OCI-LY3 (cell line): ENCODE measurements at regions not wholly inside any gene's neighbourhood (a gene's known extent, or its start where the extent isn't known, plus 50 kb on each side); places are given as distances from the start of the nearest gene placed in this dataset.
A peak's percentile ranks its signal among the peaks of the same experiment; 100 is the strongest.

ENCODE experiments used
- H2AFZ ChIP-seq: fragments of 200-600, 300-600 bp; shearing (Covaris generic); 2 replicates; pipeline ENCODE4 v1.6.0; 2014; ENCODE audit warnings: antibody characterized with exemption, low read depth, low read length
- H3K27ac ChIP-seq: fragments of 200-600, 300-600 bp; sonication (generic); 2 replicates; pipeline ENCODE4 v1.5.1; 2014; ENCODE audit warnings: mild to moderate bottlenecking, low read length, moderate library complexity, mixed read lengths
- H3K27me3 ChIP-seq: fragments of 200-600, 300-600 bp; sonication (generic); 2 replicates; pipeline ENCODE4 v1.6.1; 2014; ENCODE audit warnings: low read depth, low read length, mixed read lengths
- H3K36me3 ChIP-seq: fragments of 200-600, 300-600 bp; sonication (generic); replicated peaks from 2 replicates; pipeline ENCODE3; 2014; ENCODE audit warnings: low read depth, low read length, mixed read lengths
- H3K4me1 ChIP-seq: fragments of 300-600, 200-600 bp; sonication (generic); 2 replicates; pipeline ENCODE4 v1.6.1; 2014; ENCODE audit warnings: low read length, mixed read lengths
- H3K4me2 ChIP-seq: fragments of 200-600, 300-600 bp; sonication (generic); 2 replicates; pipeline ENCODE4 v1.6.1; 2014; ENCODE audit warnings: low read length, mixed read lengths
- H3K4me3 ChIP-seq: fragments of 300-600, 200-600 bp; sonication (generic); 2 replicates; pipeline ENCODE4 v1.5.1; 2014; ENCODE audit warnings: antibody characterized with exemption, mild to moderate bottlenecking, low read length, moderate library complexity
- H3K79me2 ChIP-seq: fragments of 300-600, 200-600 bp; shearing (Covaris generic); 2 replicates; pipeline ENCODE4 v1.6.1; 2014; ENCODE audit warnings: mild to moderate bottlenecking, low read length, mixed read lengths
- H3K9ac ChIP-seq: fragments of 300-600, 200-600 bp; shearing (Covaris generic); 2 replicates; pipeline ENCODE4 v1.6.0; 2014; ENCODE audit warnings: mild to moderate bottlenecking, low read length, moderate library complexity
- H3K9me3 ChIP-seq: fragments of 200-600, 300-600 bp; shearing (Covaris generic); 2 replicates; pipeline ENCODE4 v1.6.1; 2014; ENCODE audit warnings: low read length, mixed read lengths; ENCODE audit not compliant: insufficient read depth
- H4K20me1 ChIP-seq: fragments of 200-600, 300-600 bp; sonication (generic); 2 replicates; pipeline ENCODE4 v1.6.1; 2016; ENCODE audit warnings: low read length, mixed read lengths; ENCODE audit not compliant: insufficient read depth
- EZH2phosphoT487 ChIP-seq: fragments of 200-600 bp; shearing (Covaris generic); IDR thresholded peaks from 2 replicates; pipeline ENCODE4 v1.6.1; 2018; ENCODE audit warnings: antibody characterized with exemption, mixed run types, low read depth
- TF ChIP-seq, protein P1 (sequence below): fragments of 200-600, 300-600 bp; sonication (generic); IDR thresholded peaks from 2 replicates; pipeline ENCODE4 v1.5.1; 2014; ENCODE audit warnings: antibody characterized with exemption, low read length, low read depth

DNA sequence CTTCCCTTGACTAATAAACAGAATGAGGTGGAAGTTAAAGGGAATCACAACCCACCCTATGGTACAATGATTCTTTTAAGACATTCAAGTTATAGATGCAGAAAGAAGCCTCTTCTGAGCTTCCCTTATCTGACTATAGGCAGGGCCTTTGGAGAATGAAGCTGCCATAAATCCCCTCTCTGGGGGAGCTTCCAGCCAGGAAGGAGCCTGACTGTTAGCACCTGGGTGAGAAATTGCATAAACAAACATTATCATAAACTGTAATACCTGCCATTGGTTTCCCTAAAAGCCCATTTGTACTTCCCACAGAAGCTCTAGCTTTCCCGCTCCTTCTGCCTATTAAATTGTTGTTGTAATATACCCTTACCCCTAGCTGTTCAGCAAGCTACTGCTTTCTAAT lies 81.3 kb upstream of the RESF1 start:
- H3K79me2 ChIP-seq: no peaks in the 10 kb centered on the region
- H3K9me3 ChIP-seq: 0 out of 2 replicates have a peak, but pooled peaks cover 3% of the 10 kb centered on the region
- H3K9ac ChIP-seq: no peak overlapping the region
- H2AFZ ChIP-seq: no peak overlapping the region
- H4K20me1 ChIP-seq: no peaks in the 10 kb centered on the region
- no peaks in the 10 kb centered on the region for H3K27me3 ChIP-seq
- H3K27ac ChIP-seq: no peak overlapping the region
- no peaks in the 10 kb centered on the region for H3K36me3 ChIP-seq
- no peak overlapping the region for H3K4me2 ChIP-seq
- H3K4me1 ChIP-seq: peaks cover 11% of the 10 kb centered on the region
- TF ChIP-seq EZH2phosphoT487: no peak
- TF ChIP-seq, protein P1, sequence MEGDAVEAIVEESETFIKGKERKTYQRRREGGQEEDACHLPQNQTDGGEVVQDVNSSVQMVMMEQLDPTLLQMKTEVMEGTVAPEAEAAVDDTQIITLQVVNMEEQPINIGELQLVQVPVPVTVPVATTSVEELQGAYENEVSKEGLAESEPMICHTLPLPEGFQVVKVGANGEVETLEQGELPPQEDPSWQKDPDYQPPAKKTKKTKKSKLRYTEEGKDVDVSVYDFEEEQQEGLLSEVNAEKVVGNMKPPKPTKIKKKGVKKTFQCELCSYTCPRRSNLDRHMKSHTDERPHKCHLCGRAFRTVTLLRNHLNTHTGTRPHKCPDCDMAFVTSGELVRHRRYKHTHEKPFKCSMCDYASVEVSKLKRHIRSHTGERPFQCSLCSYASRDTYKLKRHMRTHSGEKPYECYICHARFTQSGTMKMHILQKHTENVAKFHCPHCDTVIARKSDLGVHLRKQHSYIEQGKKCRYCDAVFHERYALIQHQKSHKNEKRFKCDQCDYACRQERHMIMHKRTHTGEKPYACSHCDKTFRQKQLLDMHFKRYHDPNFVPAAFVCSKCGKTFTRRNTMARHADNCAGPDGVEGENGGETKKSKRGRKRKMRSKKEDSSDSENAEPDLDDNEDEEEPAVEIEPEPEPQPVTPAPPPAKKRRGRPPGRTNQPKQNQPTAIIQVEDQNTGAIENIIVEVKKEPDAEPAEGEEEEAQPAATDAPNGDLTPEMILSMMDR: no peak
- H3K4me3 ChIP-seq: no peak overlapping the region

DNA sequence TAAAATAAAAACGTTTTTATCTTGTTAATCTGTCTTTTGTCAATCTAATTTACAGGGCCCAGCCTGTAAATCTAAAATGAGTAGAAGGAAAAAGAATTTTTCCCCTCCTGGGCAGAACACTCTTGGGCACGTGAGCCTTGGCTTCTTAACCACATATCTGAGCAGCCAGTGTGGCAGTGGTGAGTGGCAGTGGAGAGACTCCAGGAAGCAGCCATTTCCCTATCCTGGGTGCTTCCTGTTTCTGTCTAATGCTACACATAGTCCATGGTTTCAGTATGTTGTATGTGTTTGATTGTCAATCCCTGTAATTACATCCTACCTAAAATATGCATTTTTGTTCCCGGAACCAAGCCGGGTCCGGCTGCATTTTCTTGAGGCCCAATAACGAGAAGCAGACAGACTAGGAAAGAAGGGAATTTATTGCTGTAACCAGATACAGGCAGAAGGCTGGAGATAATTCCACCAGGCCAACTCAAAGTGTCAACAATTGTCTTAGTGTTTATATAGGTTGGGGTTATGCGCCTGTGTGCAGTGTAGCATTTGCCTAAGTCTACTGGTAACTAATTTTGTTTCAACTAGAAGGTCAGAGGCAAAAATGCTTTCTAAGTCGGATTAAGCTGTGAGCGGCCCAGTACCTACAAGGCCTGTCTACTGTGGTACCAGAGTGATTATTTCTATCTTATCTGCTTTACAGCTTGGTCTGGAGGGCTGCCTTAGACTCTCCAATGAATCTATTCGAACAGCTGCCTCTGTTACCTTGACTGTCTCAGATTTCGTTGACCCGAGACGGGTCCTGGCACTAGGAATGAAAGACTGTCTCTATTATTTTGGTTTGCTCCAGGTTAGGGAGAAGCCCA lies 82.4 kb upstream of the RESF1 start:
- H4K20me1 ChIP-seq: no peaks in the 10 kb centered on the region
- no peak overlapping the region for H3K4me2 ChIP-seq
- TF ChIP-seq EZH2phosphoT487: no peak
- TF ChIP-seq, protein P1: no peak
- no peaks in the 10 kb centered on the region for H3K36me3 ChIP-seq
- no peak overlapping the region for H3K27ac ChIP-seq
- no peak overlapping the region for H2AFZ ChIP-seq
- H3K4me3 ChIP-seq: no peak overlapping the region
- no peaks in the 10 kb centered on the region for H3K27me3 ChIP-seq
- H3K4me1 ChIP-seq: peaks cover 11% of the 10 kb centered on the region
- H3K79me2 ChIP-seq: no peaks in the 10 kb centered on the region
- 0 out of 2 replicates have a peak, but pooled peaks cover 3% of the 10 kb centered on the region for H3K9me3 ChIP-seq
- H3K9ac ChIP-seq: no peak overlapping the region

- no peak overlapping the region for H3K9ac ChIP-seq
Observed at GRCh38 chr12:31875609-31875964, 83.6 kb upstream of the RESF1 start.

DNA sequence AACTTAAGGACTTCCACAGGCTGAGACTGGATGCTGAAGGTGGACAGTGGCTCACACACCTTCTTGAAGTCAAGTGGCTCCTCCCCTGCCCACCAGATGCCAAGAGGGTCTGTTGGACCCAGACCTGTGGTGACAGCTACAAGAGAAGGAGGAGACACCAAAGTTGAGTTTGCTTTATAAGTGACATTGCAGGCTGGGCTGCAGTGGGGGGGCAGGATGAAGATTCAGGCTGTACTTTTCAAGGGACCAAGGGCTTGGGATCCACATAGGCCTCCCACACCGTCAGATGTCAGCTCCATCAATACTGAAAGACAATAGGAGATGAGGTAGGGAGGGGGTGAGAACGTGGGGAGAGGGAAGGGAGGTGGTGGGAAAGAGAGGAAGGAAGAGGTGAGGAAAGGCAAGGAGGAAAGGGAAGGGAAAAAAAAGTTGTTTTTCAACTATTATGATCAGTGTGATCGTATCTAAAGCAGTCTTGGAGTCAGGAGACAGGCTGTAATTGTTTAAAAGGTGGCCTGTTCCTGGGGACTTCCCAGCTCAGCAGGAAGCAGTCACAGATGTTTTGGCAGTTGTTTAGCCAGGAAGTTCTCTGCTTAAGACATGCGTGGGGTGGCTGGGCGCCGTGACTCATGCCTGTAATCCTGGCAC lies 84.1 kb upstream of the RESF1 start:
- TF ChIP-seq, protein P1: no peak
- TF ChIP-seq EZH2phosphoT487: no peak
- Histone ChIP-seq H3K27me3 (no peaks in the 10 kb centered on the region), H3K4me1 (peaks cover 11% of the 10 kb centered on the region), H3K27ac (peak overlapping the region; percentile 21; the same call in 1 of the 2 replicates), H2AFZ (peak overlapping the region; percentile 91), H3K9me3 (0 out of 2 replicates have a peak, but pooled peaks cover under 1% of the 10 kb centered on the region), H3K79me2 (no peaks in the 10 kb centered on the region), H3K4me3 (no peak overlapping the region), H3K36me3 (no peaks in the 10 kb centered on the region), H4K20me1 (no peaks in the 10 kb centered on the region), H3K4me2 (peak overlapping the region; percentile 34), H3K9ac (peak overlapping the region; percentile 21; the same call in 1 of the 2 replicates)

More at GRCh38 chr12:31875609-31875964, 83.6 kb upstream of the RESF1 start:
- Histone ChIP-seq H3K27ac (no peak overlapping the region), H3K27me3 (no peaks in the 10 kb centered on the region), H3K4me3 (no peak overlapping the region), H3K4me2 (no peak overlapping the region), H3K79me2 (no peaks in the 10 kb centered on the region), H3K36me3 (no peaks in the 10 kb centered on the region), H3K9me3 (0 out of 2 replicates have a peak, but pooled peaks cover 3% of the 10 kb centered on the region), H2AFZ (no peak overlapping the region; the same call in 1 of the 2 replicates), H4K20me1 (no peaks in the 10 kb centered on the region), H3K4me1 (peaks cover 11% of the 10 kb centered on the region)
- TF ChIP-seq EZH2phosphoT487: no peak
